GM12878 (cell line): ENCODE measurements at regions not wholly inside any gene's neighbourhood (a gene's known extent, or its start where the extent isn't known, plus 50 kb on each side); places are given as distances from the start of the nearest gene placed in this dataset.

Source experiments
- ATAC-seq: fragments of 200-7000 bp; cut with Tn5 transposase; 3 replicates; pipeline ENCODE4 v1.9.1; 2020; ENCODE audit warnings: mild to moderate bottlenecking, moderate library complexity
- BruUV-seq: library from RNA; stranded (reverse); fragments of 400-500 nt; replicated peaks from 2 replicates; lab custom pipeline; 2021; lab: Mats Ljungman, UMichigan
- CTCF ChIA-PET: fragments of 300-600 bp; sonication (Branson Sonifier 250); formaldehyde crosslinking; extraction: SDS; loops from one replicate; lab custom pipeline; 2021; ENCODE audit warnings: inconsistent platforms; lab: Yijun Ruan, JAX
- POLR2A ChIA-PET: fragments of 350-600 bp; formaldehyde crosslinking; extraction: SDS; loops from one replicate; lab custom pipeline; 2021; ENCODE audit warnings: inconsistent platforms; lab: Charles Lee
- RAD21 ChIA-PET: fragments of 300-600 bp; sonication (Branson Sonifier 250); formaldehyde crosslinking; loops from one replicate; lab custom pipeline; 2023; ENCODE audit warnings: antibody characterized with exemption; ENCODE audit not compliant: unreplicated experiment; lab: Charles Lee
- SMC1A ChIA-PET: fragments of 300-600 bp; sonication (Branson Sonifier 250); formaldehyde crosslinking; loops from one replicate; lab custom pipeline; 2023; ENCODE audit not compliant: unreplicated experiment, uncharacterized antibody; lab: Charles Lee
- DNase-seq: peaks from one replicate; pipeline ENCODE4 v3.0.0-alpha.2; 2011; ENCODE audit warnings: low read depth, low spot score
- FAIRE-seq: peaks from 3 replicates; lab custom pipeline; 2011; peaks lifted over from hg19 to GRCh38; lab: Jason Lieb, UNC
- H2AFZ ChIP-seq: 2 replicates; pipeline ENCODE4 v1.6.0; 2011; ENCODE audit warnings: low read depth, low read length, control low read depth; ENCODE audit not compliant: control insufficient read depth
- H3K27ac ChIP-seq: 2 replicates; pipeline ENCODE4 v1.5.1; 2011; ENCODE audit warnings: control low read depth; ENCODE audit not compliant: control insufficient read depth, insufficient read depth
- H3K27me3 ChIP-seq, 2 experiments: replicated peaks in 1 of 2; 2 replicates each; pipeline versions ENCODE4 v1.6.0 to v1.6.1; 2011; ENCODE audit warnings: low read length in 1 of 2; ENCODE audit not compliant: control insufficient read depth in 2 of 2, insufficient read depth in 2 of 2
- H3K36me3 ChIP-seq, 2 experiments: 2 replicates each; pipeline ENCODE4 v1.5.1; 2011; ENCODE audit warnings: low read length in 1 of 2; ENCODE audit not compliant: control insufficient read depth in 2 of 2, insufficient read depth in 2 of 2
- H3K4me1 ChIP-seq: 2 replicates; pipeline ENCODE4 v1.6.1; 2011; ENCODE audit warnings: mild to moderate bottlenecking, low read length, moderate library complexity, mixed read lengths; ENCODE audit not compliant: control insufficient read depth, insufficient read depth
- H3K4me2 ChIP-seq: 2 replicates; pipeline ENCODE4 v1.6.0; 2011; ENCODE audit warnings: control low read depth; ENCODE audit not compliant: control insufficient read depth, insufficient read depth
- H3K4me3 ChIP-seq: fragments of 200-600 bp; sonication (generic); 2 replicates; pipeline ENCODE4 v1.5.1; 2016
- H3K79me2 ChIP-seq: 2 replicates; pipeline ENCODE4 v1.6.0; 2011; ENCODE audit warnings: low read length; ENCODE audit not compliant: control insufficient read depth, insufficient read depth
- H3K9ac ChIP-seq: 2 replicates; pipeline ENCODE4 v1.8.0; 2011; ENCODE audit warnings: low read length, control low read depth, mixed read lengths; ENCODE audit not compliant: control insufficient read depth, insufficient read depth
- H3K9me3 ChIP-seq: replicated peaks from 3 replicates; pipeline ENCODE4 v1.5.1; 2011; ENCODE audit warnings: mild to moderate bottlenecking, low read length; ENCODE audit not compliant: control insufficient read depth, insufficient read depth
- H4K20me1 ChIP-seq: 2 replicates; pipeline ENCODE4 v1.6.0; 2011; ENCODE audit not compliant: control insufficient read depth, insufficient read depth
- BACH1 ChIP-seq: fragments of 450-650 bp; IDR thresholded peaks from 2 replicates; pipeline ENCODE4 v1.6.1; 2017; ENCODE audit warnings: mild to moderate bottlenecking, borderline replicate concordance
- CHD1 ChIP-seq: IDR thresholded peaks from 2 replicates; pipeline ENCODE4 v1.6.1; 2012; ENCODE audit warnings: low read depth, low read length, improper control_type of control experiment
- CREB1 ChIP-seq: IDR thresholded peaks from 2 replicates; pipeline ENCODE4 v1.6.1; 2012; ENCODE audit warnings: low read depth, mild to moderate bottlenecking, inconsistent platforms
- EP300 ChIP-seq, 2 experiments: fragments of 150-350 bp in 1 of 2; IDR thresholded peaks; 2 replicates each; pipeline ENCODE4 v1.6.1; 2011 to 2012; ENCODE audit warnings: low read depth in 2 of 2, low read length in 2 of 2, borderline replicate concordance in 1 of 2, improper control_type of control experiment in 1 of 2, inconsistent platforms in 1 of 2; ENCODE audit not compliant: control insufficient read depth in 1 of 2
- JUNB ChIP-seq: IDR thresholded peaks from 2 replicates; pipeline ENCODE4 v1.6.1; 2016; ENCODE audit warnings: antibody characterized with exemption, mild to moderate bottlenecking
- JUND ChIP-seq: IDR thresholded peaks from 2 replicates; pipeline ENCODE4 v1.6.1; 2012; ENCODE audit warnings: low read depth, mild to moderate bottlenecking, low read length, improper control_type of control experiment, moderate library complexity
- MXI1 ChIP-seq: fragments of 150-350 bp; IDR thresholded peaks from 2 replicates; pipeline ENCODE4 v1.6.1; 2011; ENCODE audit warnings: low read depth, mild to moderate bottlenecking, inconsistent platforms, low read length, improper control_type of control experiment
- PKNOX1 ChIP-seq: fragments of 450-650 bp; IDR thresholded peaks from 2 replicates; pipeline ENCODE4 v1.6.1; 2016; ENCODE audit warnings: mild to moderate bottlenecking
- RELA ChIP-seq: fragments of 450-650 bp; IDR thresholded peaks from 2 replicates; pipeline ENCODE4 v1.8.0; 2014; ENCODE audit warnings: borderline replicate concordance; ENCODE audit not compliant: partially characterized antibody
- SMARCA5 ChIP-seq: fragments of 450-650 bp; IDR thresholded peaks from 2 replicates; pipeline ENCODE4 v1.6.1; 2017; ENCODE audit warnings: mild to moderate bottlenecking
- SP1 ChIP-seq: IDR thresholded peaks from one replicate; pipeline ENCODE4 v1.6.1; 2011; ENCODE audit warnings: low read depth, low read length
- SREBF1 ChIP-seq: IDR thresholded peaks from 2 replicates; pipeline ENCODE4 v1.6.1; 2012; ENCODE audit warnings: mild to moderate bottlenecking, low read length
- TBL1XR1 ChIP-seq: IDR thresholded peaks from 2 replicates; pipeline ENCODE4 v1.6.1; 2012; ENCODE audit warnings: low read depth, low read length, improper control_type of control experiment
- ZNF274 ChIP-seq: IDR thresholded peaks from one replicate; pipeline ENCODE4 v1.8.0; 2011; ENCODE audit not compliant: insufficient read length, insufficient read depth
- ZNF384 ChIP-seq: IDR thresholded peaks from 2 replicates; pipeline ENCODE4 v1.6.1; 2012; ENCODE audit warnings: low read depth, mild to moderate bottlenecking, low read length, improper control_type of control experiment, borderline replicate concordance
- WGBS: methylation state at CpG from one replicate; pipeline ENCODE4 v1.1.6; 2016; ENCODE audit warnings: low lambda C conversion rate; ENCODE audit not compliant: insufficient replicate concordance, insufficient coverage; ENCODE audit errors: missing lambda C conversion rate; 5-methylcytosine and 5-hydroxymethylcytosine counted together
- in situ Hi-C: fragments of 300-500 bp; cut with MboI; formaldehyde crosslinking; loops from 9 replicates; pipeline ENCODE4 v1.14.3; 2018; ENCODE audit warnings: mixed read lengths
- intact Hi-C: fragments of 100-400 bp; cut with micrococcal nuclease; formaldehyde crosslinking; loops from one replicate; pipeline ENCODE4 v1.14.2; 2022; ENCODE audit not compliant: unreplicated experiment
- TF ChIP-seq, protein P1 (sequence below): fragments of 450-650 bp; IDR thresholded peaks from 2 replicates; pipeline ENCODE4 v1.6.1; 2017; ENCODE audit warnings: borderline replicate concordance
- TF ChIP-seq, protein P2 (sequence below): IDR thresholded peaks from 2 replicates; pipeline ENCODE4 v1.6.1; 2012; ENCODE audit warnings: low read length, inconsistent platforms

DNA sequence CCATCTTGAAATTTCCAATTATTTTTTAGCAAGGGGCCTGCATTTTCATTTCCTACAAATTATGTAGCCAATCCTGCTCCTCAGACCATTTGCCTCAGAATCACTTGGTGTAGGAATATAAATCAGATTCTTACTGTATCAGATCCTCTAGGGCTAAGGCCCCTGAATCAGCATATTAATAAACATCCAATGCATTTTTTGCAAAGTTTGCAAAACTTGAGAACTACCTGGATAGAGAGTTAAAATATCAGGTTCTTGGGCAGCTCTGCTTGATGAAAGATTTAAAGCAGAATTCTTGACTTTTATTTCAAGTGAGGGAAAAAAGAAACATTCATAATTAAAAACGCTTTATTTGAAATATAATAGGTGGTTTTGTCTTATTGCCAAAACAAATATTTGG, 82.2 kb upstream of the MAN1A1 start:
- WGBS: 32% methylated on average over 1 of the region's 1 CpG
- no peaks in the 10 kb centered on the region for H3K36me3 ChIP-seq

GRCh38 chr6:119430805-119431204, 81.2 kb upstream of the MAN1A1 start:
- ChIA-PET SMC1A (interaction anchor here (1.4 kb wide), 1 partner anchor 11 kb away, joined by 3 read pairs; no protein-coding TSS in a partner anchor), CTCF (no interaction called here), RAD21 (interaction anchor here (0.7 kb wide), 1 partner anchor 80 kb away, joined by 3 read pairs; no protein-coding TSS in a partner anchor), POLR2A (no interaction called here)
- Histone ChIP-seq H3K9ac (no peak overlapping the region), H3K9me3 (no peaks in the 10 kb centered on the region), H3K4me1 (no peaks in the 10 kb centered on the region), H3K79me2 (no peaks in the 10 kb centered on the region), H3K4me3 (no peak overlapping the region), H3K27me3 (no peaks in the 10 kb centered on the region), H4K20me1 (no peaks in the 10 kb centered on the region), H3K4me2 (no peak overlapping the region), H3K27ac (no peak overlapping the region), H3K36me3 (no peaks in the 10 kb centered on the region), H2AFZ (no peak overlapping the region)
- DNase-seq (no peak), FAIRE-seq (no peak), ATAC-seq (no peak)
- in situ Hi-C loops: no loop called here
- 86% methylated on average over 1 of the region's 1 CpG for WGBS
- intact Hi-C loops: no loop called here
- BruUV-seq: no TSS peak
- TF ChIP-seq SREBF1: no peak
- TF ChIP-seq ZNF384: no peak
- TF ChIP-seq, protein P1, sequence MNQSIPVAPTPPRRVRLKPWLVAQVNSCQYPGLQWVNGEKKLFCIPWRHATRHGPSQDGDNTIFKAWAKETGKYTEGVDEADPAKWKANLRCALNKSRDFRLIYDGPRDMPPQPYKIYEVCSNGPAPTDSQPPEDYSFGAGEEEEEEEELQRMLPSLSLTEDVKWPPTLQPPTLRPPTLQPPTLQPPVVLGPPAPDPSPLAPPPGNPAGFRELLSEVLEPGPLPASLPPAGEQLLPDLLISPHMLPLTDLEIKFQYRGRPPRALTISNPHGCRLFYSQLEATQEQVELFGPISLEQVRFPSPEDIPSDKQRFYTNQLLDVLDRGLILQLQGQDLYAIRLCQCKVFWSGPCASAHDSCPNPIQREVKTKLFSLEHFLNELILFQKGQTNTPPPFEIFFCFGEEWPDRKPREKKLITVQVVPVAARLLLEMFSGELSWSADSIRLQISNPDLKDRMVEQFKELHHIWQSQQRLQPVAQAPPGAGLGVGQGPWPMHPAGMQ: no peak
- TF ChIP-seq BACH1: no peak
- TF ChIP-seq, protein P2, sequence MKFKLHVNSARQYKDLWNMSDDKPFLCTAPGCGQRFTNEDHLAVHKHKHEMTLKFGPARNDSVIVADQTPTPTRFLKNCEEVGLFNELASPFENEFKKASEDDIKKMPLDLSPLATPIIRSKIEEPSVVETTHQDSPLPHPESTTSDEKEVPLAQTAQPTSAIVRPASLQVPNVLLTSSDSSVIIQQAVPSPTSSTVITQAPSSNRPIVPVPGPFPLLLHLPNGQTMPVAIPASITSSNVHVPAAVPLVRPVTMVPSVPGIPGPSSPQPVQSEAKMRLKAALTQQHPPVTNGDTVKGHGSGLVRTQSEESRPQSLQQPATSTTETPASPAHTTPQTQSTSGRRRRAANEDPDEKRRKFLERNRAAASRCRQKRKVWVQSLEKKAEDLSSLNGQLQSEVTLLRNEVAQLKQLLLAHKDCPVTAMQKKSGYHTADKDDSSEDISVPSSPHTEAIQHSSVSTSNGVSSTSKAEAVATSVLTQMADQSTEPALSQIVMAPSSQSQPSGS: no peak
- no peak for TF ChIP-seq JUND
- TF ChIP-seq PKNOX1: no peak
- TF ChIP-seq EP300 (IDR thresholded peaks at IDR 0.05; ENCODE audit: borderline replicate concordance in 1 of 2, control insufficient read depth in 1 of 2, low read depth in 2 of 2, low read length in 2 of 2): no peak
- no peak for TF ChIP-seq SP1
- TF ChIP-seq CREB1: no peak
- no peak for TF ChIP-seq JUNB
- TF ChIP-seq TBL1XR1: no peak
- no peak for TF ChIP-seq CHD1
- TF ChIP-seq SMARCA5: no peak

More for the DNA sequence above, 82.2 kb upstream of the MAN1A1 start:
- no TSS peak for BruUV-seq
- FAIRE-seq (no peak), ATAC-seq (no peak), DNase-seq (no peak)
- ChIA-PET POLR2A (interaction anchor here (0.6 kb wide), 1 partner anchor 104 kb away, joined by 4 read pairs; no protein-coding TSS in a partner anchor), SMC1A (interaction anchor here (1.1 kb wide), 1 partner anchor 100 kb away, joined by 3 read pairs; no protein-coding TSS in a partner anchor), CTCF (no interaction called here), RAD21 (no interaction called here)
- intact Hi-C loops (no loop called here), in situ Hi-C loops (no loop called here)
- no peak overlapping the region for H2AFZ ChIP-seq
- TF ChIP-seq SREBF1: no peak
- no peak for TF ChIP-seq RELA
- TF ChIP-seq JUNB: no peak
- no peak for TF ChIP-seq MXI1
- TF ChIP-seq ZNF274: no peak
- H4K20me1 ChIP-seq: no peaks in the 10 kb centered on the region
- no peak overlapping the region for H3K27ac ChIP-seq
- H3K27me3 ChIP-seq: no peaks in the 10 kb centered on the region
- no peaks in the 10 kb centered on the region for H3K79me2 ChIP-seq
- H3K4me1 ChIP-seq: no peaks in the 10 kb centered on the region
- H3K4me3 ChIP-seq: no peak overlapping the region
- H3K9me3 ChIP-seq: no peaks in the 10 kb centered on the region
- H3K9ac ChIP-seq: no peak overlapping the region
- no peak overlapping the region for H3K4me2 ChIP-seq
